Stimulated activated naive B cell treated with anti-CD40 and anti-IgM and Interleukin-4, amounts not matched to agents 10 μg/mL and 1 μg/mL and 100 μg/mL, for 72 hours (primary cell): ENCODE measurements at regions not wholly inside any gene's neighbourhood (a gene's known extent, or its start where the extent isn't known, plus 50 kb on each side); places are given as distances from the start of the nearest gene placed in this dataset.
"Not testable (repeated sequence)": the region's sequence is repeated elsewhere in the genome, so short reads cannot be mapped to it uniquely, and the experiment has no call there.

Experiments
- ATAC-seq, 2 donors: fragments of 150-1000 bp; cut with Tn5 transposase; replicated peaks; 2 replicates each; pipeline ENCODE4 v1.10.0; 2021; ENCODE audit warnings: moderate library complexity in 1 of 2
- DNase-seq: peaks from one replicate; pipeline ENCODE4 v3.0.0; 2021
- H3K27ac Mint-ChIP-seq: one replicate; pipeline ENCODE4 v1.8.0; 2022; ENCODE audit warnings: mild to moderate bottlenecking, mixed read lengths
- H3K27me3 Mint-ChIP-seq, 2 donors: one replicate each; pipeline ENCODE4 v1.8.0; 2022; ENCODE audit warnings: mixed read lengths in 2 of 2
- H3K36me3 Mint-ChIP-seq, 2 donors: one replicate each; pipeline ENCODE4 v1.8.0; 2022; ENCODE audit warnings: mixed read lengths in 2 of 2, mild to moderate bottlenecking in 1 of 2
- H3K4me1 Mint-ChIP-seq, 2 donors: one replicate each; pipeline ENCODE4 v1.8.0; 2022; ENCODE audit warnings: mixed read lengths in 2 of 2, mild to moderate bottlenecking in 1 of 2
- H3K4me3 Mint-ChIP-seq, 2 donors: one replicate each; pipeline ENCODE4 v1.8.0; 2022; ENCODE audit warnings: mild to moderate bottlenecking in 2 of 2, mixed read lengths in 2 of 2, moderate library complexity in 1 of 2
- H3K9me3 Mint-ChIP-seq, 2 donors: one replicate each; pipeline ENCODE4 v1.8.0; 2022; ENCODE audit warnings: mixed read lengths in 2 of 2, mild to moderate bottlenecking in 1 of 2

DNA sequence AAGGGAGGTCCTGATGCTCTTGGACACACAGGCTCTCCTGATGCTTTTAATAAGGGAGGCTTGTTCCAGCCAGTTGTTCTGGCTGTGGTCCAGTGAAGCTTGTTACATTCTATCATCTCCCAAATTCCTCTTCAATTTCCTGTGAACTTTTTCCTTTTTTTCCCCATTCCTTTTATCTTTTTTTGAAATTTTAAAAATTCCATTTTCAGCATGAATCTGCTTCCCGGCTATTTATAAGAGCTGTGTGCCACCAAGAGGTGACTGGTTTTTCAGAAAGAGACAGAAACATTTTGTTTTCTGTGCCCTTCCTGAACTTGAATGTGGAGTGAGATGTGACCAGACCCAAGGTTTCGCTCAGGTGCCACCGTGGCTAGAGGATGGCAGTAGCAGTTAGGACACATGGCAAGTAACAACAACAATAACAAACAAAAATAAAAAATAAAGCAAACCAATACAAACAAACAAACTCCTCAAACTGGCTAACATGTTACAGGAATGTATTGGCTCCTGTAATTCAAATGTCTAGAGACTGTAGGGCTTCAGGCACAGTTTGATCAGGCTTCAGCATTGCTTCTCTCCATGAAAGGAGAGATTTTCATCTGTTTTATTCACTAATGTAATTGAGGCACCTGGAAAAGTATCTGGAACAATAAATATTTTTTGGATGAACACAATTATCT lies 121.1 kb downstream of the BOD1 start:
- Mint-ChIP-seq H3K36me3 (no peaks in the 10 kb centered on the region), H3K27ac (no peak overlapping the region)
- no peak for DNase-seq

DNA sequence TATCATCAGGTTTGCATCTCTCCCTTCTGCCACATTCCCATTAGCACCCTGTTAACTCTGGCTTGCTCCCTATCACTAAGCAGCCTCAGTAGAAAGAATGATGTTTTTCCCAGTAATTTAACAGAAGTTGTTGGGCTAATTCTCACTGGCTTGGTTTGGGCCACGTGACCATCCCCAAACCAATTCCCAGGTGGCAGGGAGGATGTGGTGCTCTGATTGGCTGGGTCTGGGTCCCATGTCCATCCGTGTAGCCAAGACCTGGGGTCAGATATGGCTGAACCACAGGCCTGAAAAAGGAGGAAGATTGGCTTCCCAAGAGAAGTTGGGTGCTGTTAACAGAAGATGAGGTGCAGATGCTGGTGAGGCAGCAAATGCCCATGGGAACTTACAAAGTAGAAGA lies 122.0 kb downstream of the BOD1 start:
- DNase-seq (no peak), ATAC-seq (no peak)
- Mint-ChIP-seq H3K27ac (no peak overlapping the region), H3K36me3 (no peaks in the 10 kb centered on the region), H3K4me1 (no peaks in the 10 kb centered on the region), H3K27me3 (peaks cover 20 to 23% of the 10 kb centered on the region in 2 donors), H3K4me3 (no peak overlapping the region), H3K9me3 (peaks cover 0 to 7% of the 10 kb centered on the region in 2 donors)

More for the DNA sequence above, 121.1 kb downstream of the BOD1 start:
- H3K4me1 Mint-ChIP-seq, result no peaks in the 10 kb centered on the region
- no peak for ATAC-seq
- H3K9me3 Mint-ChIP-seq, result peaks cover 0 to 7% of the 10 kb centered on the region in 2 donors
- H3K27me3 Mint-ChIP-seq, result peaks cover 19 to 29% of the 10 kb centered on the region in 2 donors
- H3K4me3 Mint-ChIP-seq, result no peak overlapping the region

DNA sequence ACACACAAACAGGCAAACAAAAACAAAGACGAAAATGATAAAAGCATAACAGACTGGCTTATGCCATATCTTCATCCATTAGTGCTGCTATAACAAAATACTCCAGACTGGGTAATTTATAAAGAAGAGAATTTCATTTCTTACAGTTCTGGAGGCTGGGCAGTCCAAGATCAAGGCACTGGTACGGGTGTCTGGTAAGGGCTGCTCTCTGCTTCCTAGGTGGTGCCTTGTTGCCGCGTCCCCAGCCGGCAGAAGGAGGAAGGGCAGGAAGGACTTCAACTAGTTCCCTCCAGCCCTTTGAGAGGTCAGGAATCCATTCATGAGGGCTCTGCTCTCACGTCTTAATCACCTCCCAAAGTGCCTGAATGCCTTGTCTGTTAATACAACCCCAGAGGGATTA lies 122.6 kb downstream of the BOD1 start:
- ATAC-seq (no peak), DNase-seq (no peak)
- peaks cover 0 to 7% of the 10 kb centered on the region in 2 donors for H3K9me3 Mint-ChIP-seq
- no peaks in the 10 kb centered on the region for H3K4me1 Mint-ChIP-seq
- H3K27me3 Mint-ChIP-seq, result peaks cover 20 to 23% of the 10 kb centered on the region in 2 donors
- H3K4me3 Mint-ChIP-seq, result no peak overlapping the region
- H3K36me3 Mint-ChIP-seq, result no peaks in the 10 kb centered on the region
- H3K27ac Mint-ChIP-seq, result no peak overlapping the region

DNA sequence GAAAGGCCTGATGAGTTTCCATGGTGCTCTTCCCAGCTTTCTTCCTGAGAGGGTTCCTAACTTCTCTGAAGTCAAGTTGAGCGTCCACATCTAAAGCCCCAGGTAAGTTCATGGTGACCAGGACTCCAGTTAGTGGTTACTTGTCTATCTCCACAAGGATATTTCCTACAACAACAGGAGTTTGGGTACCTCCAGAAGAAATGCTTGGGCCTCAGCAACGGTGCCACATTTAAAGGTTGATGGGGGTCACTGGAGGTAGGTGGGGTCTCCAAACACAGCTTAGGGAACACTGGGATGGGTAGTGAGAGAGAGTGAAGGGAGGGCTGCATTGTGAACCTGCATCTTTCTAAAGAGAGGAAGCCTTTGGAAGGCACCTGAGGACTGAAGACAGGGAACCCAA lies 123.4 kb downstream of the BOD1 start:
- Mint-ChIP-seq H3K4me1 (no peaks in the 10 kb centered on the region), H3K36me3 (no peaks in the 10 kb centered on the region), H3K27me3 (peaks cover 20 to 23% of the 10 kb centered on the region in 2 donors), H3K9me3 (peaks cover 0 to 7% of the 10 kb centered on the region in 2 donors), H3K4me3 (no peak overlapping the region), H3K27ac (no peak overlapping the region)
- no peak for DNase-seq
- no peak for ATAC-seq

DNA sequence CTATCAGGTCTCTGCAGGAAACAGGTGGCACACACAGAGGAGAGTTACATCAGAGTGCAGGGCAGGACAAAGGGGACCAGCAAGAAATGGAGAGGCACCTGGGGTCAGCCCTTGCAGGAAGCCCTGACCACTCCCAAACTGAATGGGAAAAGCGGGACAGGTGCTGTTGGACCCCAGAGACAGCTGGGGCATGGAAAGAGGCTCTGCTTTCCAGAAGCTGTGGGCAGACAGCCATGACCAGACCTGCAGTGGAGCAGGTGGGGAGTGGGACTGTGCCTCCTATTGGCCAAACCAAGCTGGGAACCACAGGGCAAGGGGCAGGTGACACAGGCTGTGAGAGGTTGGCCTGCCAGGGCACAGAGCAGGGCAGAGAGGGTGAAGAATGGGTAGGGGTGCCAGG lies 125.8 kb downstream of the BOD1 start:
- ATAC-seq (no peak), DNase-seq (no peak)
- Mint-ChIP-seq H3K27me3 (peaks cover 25 to 30% of the 10 kb centered on the region in 2 donors), H3K4me3 (no peak overlapping the region), H3K36me3 (no peaks in the 10 kb centered on the region), H3K4me1 (no peaks in the 10 kb centered on the region), H3K27ac (no peak overlapping the region), H3K9me3 (peaks cover 0 to 7% of the 10 kb centered on the region in 2 donors)

DNA sequence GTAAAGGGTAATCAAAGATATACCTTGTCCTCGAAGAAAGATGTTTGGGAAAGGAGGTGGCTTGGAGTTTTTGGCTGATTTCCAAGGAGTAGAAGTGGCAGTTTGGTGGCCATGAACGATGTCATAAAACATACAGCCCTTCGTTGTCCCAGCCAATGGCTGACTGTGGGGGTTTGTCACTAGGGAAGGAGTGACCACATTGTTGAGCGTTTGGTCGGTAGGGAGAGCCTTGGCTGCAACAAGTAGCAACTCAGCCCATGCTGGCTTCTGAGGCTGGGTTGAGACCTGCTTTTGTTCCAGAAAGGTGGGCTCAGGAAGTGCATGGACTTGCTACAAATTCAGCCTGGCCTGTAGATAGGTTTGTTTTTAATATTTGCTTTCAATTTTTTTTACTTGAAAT lies 128.3 kb downstream of the BOD1 start:
- no peak for ATAC-seq
- Mint-ChIP-seq H3K4me1 (no peaks in the 10 kb centered on the region), H3K36me3 (no peaks in the 10 kb centered on the region), H3K9me3 (no peaks in the 10 kb centered on the region), H3K27me3 (peaks cover 21 to 25% of the 10 kb centered on the region in 2 donors), H3K4me3 (no peak overlapping the region), H3K27ac (no peak overlapping the region)
- no peak for DNase-seq

DNA sequence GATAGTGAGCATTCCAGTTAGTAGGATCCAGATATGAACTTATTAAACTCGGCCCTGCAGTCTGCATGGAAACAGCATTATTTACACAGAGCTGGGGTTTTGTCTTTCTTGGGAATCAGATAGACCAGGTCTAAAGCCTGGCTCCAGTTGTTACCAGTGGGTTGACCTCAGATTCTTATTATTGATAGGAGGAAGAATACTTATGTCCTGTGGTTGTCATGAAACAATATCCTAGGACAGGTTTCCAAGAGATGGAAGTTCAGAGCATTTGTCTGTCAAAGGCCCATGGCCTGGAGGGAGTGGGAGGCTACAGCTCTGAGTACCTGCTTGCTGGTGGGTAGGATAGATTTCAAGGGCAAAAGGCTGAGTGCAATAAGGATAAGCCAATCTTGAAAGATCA lies 129.2 kb downstream of the BOD1 start:
- no peaks in the 10 kb centered on the region for H3K36me3 Mint-ChIP-seq

DNA sequence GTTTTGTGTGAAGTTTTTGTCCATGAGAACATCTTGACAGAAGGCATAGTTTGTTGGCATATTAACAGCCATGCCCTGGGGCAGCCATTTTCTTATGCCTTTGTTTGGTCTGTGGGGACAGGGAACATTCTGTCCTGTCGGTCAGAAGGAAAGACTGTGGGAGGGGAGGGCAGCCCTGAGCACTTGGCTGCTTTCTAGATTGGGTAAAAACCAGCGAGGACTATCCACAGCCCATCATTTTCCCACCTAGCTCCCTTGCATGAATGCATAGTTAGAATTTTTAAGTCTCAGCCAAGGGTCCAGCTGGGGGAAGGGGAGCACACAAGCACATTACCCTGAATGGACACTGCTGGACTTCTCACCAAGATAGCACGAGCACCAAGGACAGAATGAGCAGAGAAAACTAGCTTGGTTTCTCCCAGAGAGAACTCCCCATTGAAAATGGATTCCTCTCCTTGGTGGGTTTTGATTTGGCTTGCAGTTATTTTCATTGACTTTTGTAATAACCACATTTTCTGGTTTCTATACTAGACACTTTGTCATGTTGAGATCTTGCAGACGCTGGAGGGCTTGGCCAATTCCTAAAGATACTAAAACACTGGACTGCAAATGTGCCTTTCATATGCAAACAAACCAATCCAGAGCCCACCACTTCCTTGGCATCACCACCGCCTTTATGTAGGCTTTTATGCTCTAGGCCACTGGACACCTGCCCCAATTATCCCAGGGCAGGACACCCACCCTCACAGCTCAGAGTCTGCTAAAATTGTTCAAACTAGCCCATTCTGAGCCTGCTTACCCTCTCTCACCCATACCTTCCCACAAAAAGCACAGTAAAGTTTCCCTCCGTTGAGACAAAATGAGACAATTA lies 129.9 kb downstream of the BOD1 start:
- Mint-ChIP-seq H3K4me3 (no peak overlapping the region), H3K36me3 (no peaks in the 10 kb centered on the region), H3K27ac (no peak overlapping the region), H3K9me3 (no peaks in the 10 kb centered on the region), H3K4me1 (no peaks in the 10 kb centered on the region), H3K27me3 (peaks cover 21 to 27% of the 10 kb centered on the region in 2 donors)
- no peak for DNase-seq
- ATAC-seq, result no peak

More for the DNA sequence above, 129.2 kb downstream of the BOD1 start:
- H3K27me3 Mint-ChIP-seq, result peaks cover 21 to 26% of the 10 kb centered on the region in 2 donors
- ATAC-seq, result no peak
- no peak overlapping the region for H3K27ac Mint-ChIP-seq
- no peaks in the 10 kb centered on the region for H3K4me1 Mint-ChIP-seq
- no peak overlapping the region for H3K4me3 Mint-ChIP-seq
- no peaks in the 10 kb centered on the region for H3K9me3 Mint-ChIP-seq
- DNase-seq, result no peak

DNA sequence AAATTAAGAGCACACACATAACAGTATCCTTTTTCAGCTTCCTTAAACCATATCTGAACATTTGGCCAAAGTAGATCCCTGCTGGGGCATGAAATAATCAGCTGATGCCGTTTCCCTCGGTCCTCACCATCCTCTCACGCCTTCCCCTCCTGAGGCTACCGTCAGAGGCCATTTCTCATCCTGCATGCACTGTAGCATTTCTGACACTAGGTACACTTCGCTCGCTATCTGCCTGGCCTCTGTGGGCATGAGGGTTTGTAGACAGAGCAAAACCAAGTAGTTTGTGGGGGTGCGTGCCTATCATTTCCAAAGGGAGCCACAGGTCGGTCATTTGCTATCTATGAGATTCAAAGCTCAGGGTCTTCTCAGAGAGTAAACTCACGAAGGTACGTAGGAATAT lies 131.9 kb downstream of the BOD1 start:
- no peaks in the 10 kb centered on the region for H3K9me3 Mint-ChIP-seq
- peaks cover 10 to 19% of the 10 kb centered on the region in 2 donors for H3K27me3 Mint-ChIP-seq
- H3K4me3 Mint-ChIP-seq, result no peak overlapping the region
- no peaks in the 10 kb centered on the region for H3K36me3 Mint-ChIP-seq
- H3K27ac Mint-ChIP-seq, result no peak overlapping the region
- ATAC-seq (no peak), DNase-seq (no peak)
- no peaks in the 10 kb centered on the region for H3K4me1 Mint-ChIP-seq

DNA sequence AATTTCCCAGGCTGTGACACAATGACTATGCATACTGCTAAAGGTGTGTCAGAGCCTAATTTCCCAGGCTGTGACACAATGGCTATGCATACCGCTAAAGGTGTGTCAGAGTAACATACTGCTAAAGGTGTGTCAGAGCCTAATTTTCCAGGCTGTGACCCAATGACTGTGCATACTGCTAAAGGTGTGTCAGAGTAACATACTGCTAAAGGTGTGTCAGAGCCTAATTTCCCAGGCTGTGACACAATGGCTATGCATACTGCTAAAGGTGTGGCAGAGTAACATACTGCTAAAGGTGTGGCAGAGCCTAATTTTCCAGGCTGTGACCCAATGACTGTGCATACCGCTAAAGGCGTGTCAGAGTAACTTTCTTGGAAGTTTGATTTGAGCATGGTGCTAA lies 132.9 kb downstream of the BOD1 start:
- peaks cover 10 to 21% of the 10 kb centered on the region in 2 donors for H3K27me3 Mint-ChIP-seq
- not testable (repeated sequence) for DNase-seq, H3K27ac Mint-ChIP-seq, H3K4me3 Mint-ChIP-seq, H3K9me3 Mint-ChIP-seq, H3K36me3 Mint-ChIP-seq, ATAC-seq, H3K4me1 Mint-ChIP-seq

DNA sequence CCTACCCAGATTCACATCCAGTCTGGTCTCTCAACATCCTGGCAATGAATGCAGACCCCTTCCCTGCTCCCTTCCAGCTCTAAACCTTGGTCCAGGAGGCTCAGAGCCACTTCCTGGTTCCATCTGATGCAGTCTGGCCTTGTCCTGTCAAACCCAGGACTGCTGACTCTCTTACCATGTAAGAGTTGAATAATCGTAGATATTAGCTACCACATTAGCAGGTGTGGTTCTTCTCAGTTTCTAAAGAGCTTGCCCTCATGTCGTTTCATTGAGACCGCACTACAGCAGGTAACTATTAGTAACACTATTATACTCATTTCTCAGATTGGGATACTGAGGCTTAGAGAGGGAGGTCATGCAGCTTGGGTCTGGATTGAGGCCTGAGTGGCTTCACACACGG lies 133.3 kb downstream of the BOD1 start:
- peaks cover 10 to 24% of the 10 kb centered on the region in 2 donors for H3K27me3 Mint-ChIP-seq
- DNase-seq (no peak), ATAC-seq (no peak)
- no peaks in the 10 kb centered on the region for H3K4me1 Mint-ChIP-seq
- no peaks in the 10 kb centered on the region for H3K9me3 Mint-ChIP-seq
- no peak overlapping the region for H3K27ac Mint-ChIP-seq
- H3K4me3 Mint-ChIP-seq, result no peak overlapping the region
- no peaks in the 10 kb centered on the region for H3K36me3 Mint-ChIP-seq

DNA sequence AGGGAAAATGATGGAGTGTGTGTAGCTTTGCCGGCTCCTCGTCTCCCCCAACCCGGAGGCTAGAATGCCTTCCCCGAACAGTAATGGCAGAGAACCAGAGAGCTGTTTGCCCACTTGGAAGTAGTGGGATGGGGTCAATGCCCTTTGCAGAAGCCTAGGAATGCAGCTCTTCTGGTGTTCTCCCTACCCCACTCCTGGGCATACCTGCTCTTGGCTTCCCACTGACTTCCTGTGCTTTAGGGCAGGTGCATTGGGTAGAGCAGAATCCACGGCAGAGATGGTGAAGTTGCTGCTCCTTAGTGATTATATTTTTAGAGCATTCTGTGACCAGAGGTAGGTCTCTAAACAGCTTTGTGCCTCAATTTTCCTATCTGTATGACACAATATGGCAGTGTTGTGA lies 134.6 kb downstream of the BOD1 start:
- peaks cover 2 to 19% of the 10 kb centered on the region in 2 donors for H3K27me3 Mint-ChIP-seq
- no peaks in the 10 kb centered on the region for H3K4me1 Mint-ChIP-seq
- DNase-seq (no peak), ATAC-seq (no peak)
- H3K27ac Mint-ChIP-seq, result no peak overlapping the region
- H3K9me3 Mint-ChIP-seq, result no peaks in the 10 kb centered on the region
- no peaks in the 10 kb centered on the region for H3K36me3 Mint-ChIP-seq
- H3K4me3 Mint-ChIP-seq, result no peak overlapping the region

DNA sequence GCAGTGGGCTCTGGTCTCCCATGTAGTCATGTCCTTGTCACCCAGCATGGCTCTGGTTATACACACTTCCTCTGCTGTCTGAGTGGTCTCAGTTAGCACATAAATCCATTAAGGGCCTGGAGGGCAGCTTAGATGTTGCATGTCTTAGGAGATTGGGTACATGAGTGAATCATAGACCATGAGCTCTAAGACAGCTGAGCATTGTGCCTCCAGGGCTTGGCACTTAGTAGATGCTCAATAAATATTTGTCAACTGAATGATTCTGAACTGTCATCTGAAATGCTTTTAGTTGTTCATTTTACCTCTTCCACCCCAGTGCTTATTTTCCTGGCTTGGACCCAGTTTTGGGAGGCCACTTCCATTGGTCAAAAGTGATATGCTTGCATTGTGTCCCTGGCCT lies 135.6 kb downstream of the BOD1 start:
- H3K27ac Mint-ChIP-seq, result no peak overlapping the region
- DNase-seq, result no peak
- peaks cover 0 to 19% of the 10 kb centered on the region in 2 donors for H3K27me3 Mint-ChIP-seq
- no peak for ATAC-seq
- H3K36me3 Mint-ChIP-seq, result no peaks in the 10 kb centered on the region
- H3K9me3 Mint-ChIP-seq, result peaks cover 0 to 1% of the 10 kb centered on the region in 2 donors
- H3K4me3 Mint-ChIP-seq, result no peak overlapping the region
- H3K4me1 Mint-ChIP-seq, result no peaks in the 10 kb centered on the region

DNA sequence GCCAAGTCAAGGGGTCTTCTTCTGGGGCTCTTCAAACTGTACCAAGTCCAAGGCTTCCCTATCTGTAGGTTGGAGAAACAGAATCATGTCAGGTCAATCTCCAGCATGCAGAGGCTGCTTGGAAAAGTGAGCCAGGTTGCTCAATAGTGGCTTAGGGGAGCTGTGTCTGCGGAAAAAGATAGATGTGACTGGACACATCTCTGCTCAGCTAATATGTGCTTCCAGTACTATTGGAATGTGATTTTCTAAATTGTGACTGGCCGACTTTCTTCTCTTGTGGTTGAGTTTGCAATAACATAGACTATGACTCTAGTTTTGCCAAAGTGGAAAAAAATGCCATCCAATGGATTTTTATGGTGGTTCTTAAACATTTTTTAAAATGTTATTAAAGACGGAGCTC lies 136.7 kb downstream of the BOD1 start:
- H3K27ac Mint-ChIP-seq, result no peak overlapping the region
- H3K9me3 Mint-ChIP-seq, result peaks cover 0 to 3% of the 10 kb centered on the region in 2 donors

More for the DNA sequence above, 136.7 kb downstream of the BOD1 start:
- Mint-ChIP-seq H3K4me3 (no peak overlapping the region), H3K27me3 (peaks cover 0 to 15% of the 10 kb centered on the region in 2 donors), H3K4me1 (no peaks in the 10 kb centered on the region), H3K36me3 (no peaks in the 10 kb centered on the region)
- ATAC-seq, result no peak
- DNase-seq, result no peak
